ENCODE measurements at regions not wholly inside any gene's neighbourhood (a gene's known extent, or its start where the extent isn't known, plus 50 kb on each side); places are given as distances from the start of the nearest gene placed in this dataset.

- TF ChIP-seq RAD21 (IDR thresholded peaks at IDR 0.05): no peak
- TF ChIP-seq FOXA2 (IDR thresholded peaks at IDR 0.05): no peak
Measured at GRCh38 chr7:16345979-16346958, 75.1 kb downstream of the CRPPA start (continued).

- Histone ChIP-seq H3K4me3 (ENCODE audit: low read depth in 1 of 3, low read length in 3 of 3) (no peak overlapping the region), H3K4me1 (ENCODE audit: control insufficient read depth in 4 of 4, insufficient read depth in 4 of 4, low read length in 3 of 4) (no peaks in the 10 kb centered on the region), H3K27ac (ENCODE audit: low read depth in 1 of 2, low read length in 2 of 2) (no peak overlapping the region), H3K27me3 (ENCODE audit: control insufficient read depth in 4 of 4, insufficient read depth in 4 of 4, low read length in 3 of 4) (no peaks in the 10 kb centered on the region), H3K36me3 (ENCODE audit: control insufficient read depth in 4 of 4, insufficient read depth in 3 of 4, low read depth in 1 of 4, low read length in 3 of 4) (no peaks in the 10 kb centered on the region), H3K9ac (ENCODE audit: low read depth in 1 of 2, low read length in 2 of 2) (no peak overlapping the region), H3K9me3 (ENCODE audit: control insufficient read depth in 4 of 4, low read length in 3 of 4) (peaks cover 0 to 5% (median 1%) of the 10 kb centered on the region in 4 donors)
- DNase-seq (ENCODE audit: low spot score): no peak
- 6% methylated on average over 1 of the region's 1 CpG for WGBS
- no peak for TF ChIP-seq NR2F2 (IDR thresholded peaks at IDR 0.05)
- no peak for TF ChIP-seq HNF4A (conservative IDR thresholded peaks at IDR 0.05)
- no peak for TF ChIP-seq CTCF (IDR thresholded peaks at IDR 0.05; ENCODE audit: low read depth, low read length, missing input control)
- no peak for TF ChIP-seq ATF3 (IDR thresholded peaks at IDR 0.05)
- TF ChIP-seq JUND (IDR thresholded peaks at IDR 0.05): no peak
- TF ChIP-seq EGR1 (IDR thresholded peaks at IDR 0.05; ENCODE audit: low read depth in 2 of 2): no peak
- TF ChIP-seq FOXA2 (IDR thresholded peaks at IDR 0.05): no peak
- TF ChIP-seq ZBTB33 (IDR thresholded peaks at IDR 0.05): no peak
- no peak for TF ChIP-seq FOXA1 (IDR thresholded peaks at IDR 0.05)
Measured at GRCh38 chr7:16344927-16345326, 76.4 kb downstream of the CRPPA start.

- no peak overlapping the region for H3K27ac ChIP-seq (ENCODE audit: low read depth in 1 of 2, low read length in 2 of 2)
- H3K9me3 ChIP-seq (ENCODE audit: control insufficient read depth in 4 of 4, low read length in 3 of 4): peaks cover 0 to 5% (median 3%) of the 10 kb centered on the region in 4 donors
- H3K4me3 ChIP-seq (ENCODE audit: low read depth in 1 of 3, low read length in 3 of 3): no peak overlapping the region
- H3K27me3 ChIP-seq (ENCODE audit: control insufficient read depth in 4 of 4, insufficient read depth in 4 of 4, low read length in 3 of 4): no peaks in the 10 kb centered on the region
- H3K36me3 ChIP-seq (ENCODE audit: control insufficient read depth in 4 of 4, insufficient read depth in 3 of 4, low read depth in 1 of 4, low read length in 3 of 4): peaks cover 0 to 2% (median 0%) of the 10 kb centered on the region in 4 donors
- H3K9ac ChIP-seq (ENCODE audit: low read depth in 1 of 2, low read length in 2 of 2): no peak overlapping the region
- no peaks in the 10 kb centered on the region for H3K4me1 ChIP-seq (ENCODE audit: control insufficient read depth in 4 of 4, insufficient read depth in 4 of 4, low read length in 3 of 4)
- WGBS: 96% methylated on average over 5 of the region's 5 CpGs
- no peak for DNase-seq (ENCODE audit: low spot score)
- TF ChIP-seq TAF1 (conservative IDR thresholded peaks at IDR 0.05) (no peak), HNF4A (conservative IDR thresholded peaks at IDR 0.05) (no peak), MAX (IDR thresholded peaks at IDR 0.05) (no peak), NR2F2 (IDR thresholded peaks at IDR 0.05) (no peak), REST (IDR thresholded peaks at IDR 0.05) (no peak), GABPA (IDR thresholded peaks at IDR 0.05 in 1 of 2, conservative IDR thresholded peaks at IDR 0.05 in 1 of 2) (no peak), YY1 (IDR thresholded peaks at IDR 0.05) (no peak), ATF3 (IDR thresholded peaks at IDR 0.05) (no peak), SP1 (IDR thresholded peaks at IDR 0.05) (no peak), RAD21 (IDR thresholded peaks at IDR 0.05) (no peak), RXRA (IDR thresholded peaks at IDR 0.05) (no peak), ZBTB33 (IDR thresholded peaks at IDR 0.05) (no peak)
Measured at GRCh38 chr7:16343612-16344011, 77.7 kb downstream of the CRPPA start.

Measured in liver (tissue), 8 donors.